Neural cell (in vitro differentiated cells): ENCODE measurements at regions not wholly inside any gene's neighbourhood (a gene's known extent, or its start where the extent isn't known, plus 50 kb on each side); places are given as distances from the start of the nearest gene placed in this dataset.

ENCODE experiments used
- TF ChIP-seq, protein P1 (sequence below): fragments of 450-650 bp; IDR thresholded peaks from 2 replicates; pipeline ENCODE4 v1.5.1; 2014; ENCODE audit warnings: antibody characterized with exemption, mild to moderate bottlenecking, moderate library complexity; ENCODE audit not compliant: poor library complexity, severe bottlenecking
- TF ChIP-seq, protein P2 (sequence below): IDR thresholded peaks from 2 replicates; pipeline ENCODE4 v1.6.1; 2012; ENCODE audit warnings: borderline replicate concordance

DNA sequence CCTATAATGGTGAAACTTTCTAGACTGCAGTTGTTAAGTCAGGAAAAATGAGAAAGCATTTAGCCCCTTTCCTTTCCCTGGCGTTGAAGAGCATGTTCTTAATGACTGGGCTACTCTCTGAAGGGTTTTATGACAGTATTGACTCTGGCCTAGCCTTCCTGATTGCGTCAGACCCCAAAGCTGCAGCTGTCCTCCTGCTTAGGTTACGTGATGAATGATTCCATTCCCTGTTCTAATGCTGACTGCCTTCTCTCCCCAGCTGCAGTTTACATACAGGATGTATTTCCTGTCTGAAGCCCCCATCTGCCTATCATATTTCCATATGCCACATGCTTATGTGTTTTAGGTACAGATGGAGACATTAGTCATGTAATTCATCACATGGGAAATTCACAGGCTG lies 105.8 kb upstream of the EGFL6 start:
- TF ChIP-seq, protein P1, sequence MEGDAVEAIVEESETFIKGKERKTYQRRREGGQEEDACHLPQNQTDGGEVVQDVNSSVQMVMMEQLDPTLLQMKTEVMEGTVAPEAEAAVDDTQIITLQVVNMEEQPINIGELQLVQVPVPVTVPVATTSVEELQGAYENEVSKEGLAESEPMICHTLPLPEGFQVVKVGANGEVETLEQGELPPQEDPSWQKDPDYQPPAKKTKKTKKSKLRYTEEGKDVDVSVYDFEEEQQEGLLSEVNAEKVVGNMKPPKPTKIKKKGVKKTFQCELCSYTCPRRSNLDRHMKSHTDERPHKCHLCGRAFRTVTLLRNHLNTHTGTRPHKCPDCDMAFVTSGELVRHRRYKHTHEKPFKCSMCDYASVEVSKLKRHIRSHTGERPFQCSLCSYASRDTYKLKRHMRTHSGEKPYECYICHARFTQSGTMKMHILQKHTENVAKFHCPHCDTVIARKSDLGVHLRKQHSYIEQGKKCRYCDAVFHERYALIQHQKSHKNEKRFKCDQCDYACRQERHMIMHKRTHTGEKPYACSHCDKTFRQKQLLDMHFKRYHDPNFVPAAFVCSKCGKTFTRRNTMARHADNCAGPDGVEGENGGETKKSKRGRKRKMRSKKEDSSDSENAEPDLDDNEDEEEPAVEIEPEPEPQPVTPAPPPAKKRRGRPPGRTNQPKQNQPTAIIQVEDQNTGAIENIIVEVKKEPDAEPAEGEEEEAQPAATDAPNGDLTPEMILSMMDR = no peak
- TF ChIP-seq, protein P2, sequence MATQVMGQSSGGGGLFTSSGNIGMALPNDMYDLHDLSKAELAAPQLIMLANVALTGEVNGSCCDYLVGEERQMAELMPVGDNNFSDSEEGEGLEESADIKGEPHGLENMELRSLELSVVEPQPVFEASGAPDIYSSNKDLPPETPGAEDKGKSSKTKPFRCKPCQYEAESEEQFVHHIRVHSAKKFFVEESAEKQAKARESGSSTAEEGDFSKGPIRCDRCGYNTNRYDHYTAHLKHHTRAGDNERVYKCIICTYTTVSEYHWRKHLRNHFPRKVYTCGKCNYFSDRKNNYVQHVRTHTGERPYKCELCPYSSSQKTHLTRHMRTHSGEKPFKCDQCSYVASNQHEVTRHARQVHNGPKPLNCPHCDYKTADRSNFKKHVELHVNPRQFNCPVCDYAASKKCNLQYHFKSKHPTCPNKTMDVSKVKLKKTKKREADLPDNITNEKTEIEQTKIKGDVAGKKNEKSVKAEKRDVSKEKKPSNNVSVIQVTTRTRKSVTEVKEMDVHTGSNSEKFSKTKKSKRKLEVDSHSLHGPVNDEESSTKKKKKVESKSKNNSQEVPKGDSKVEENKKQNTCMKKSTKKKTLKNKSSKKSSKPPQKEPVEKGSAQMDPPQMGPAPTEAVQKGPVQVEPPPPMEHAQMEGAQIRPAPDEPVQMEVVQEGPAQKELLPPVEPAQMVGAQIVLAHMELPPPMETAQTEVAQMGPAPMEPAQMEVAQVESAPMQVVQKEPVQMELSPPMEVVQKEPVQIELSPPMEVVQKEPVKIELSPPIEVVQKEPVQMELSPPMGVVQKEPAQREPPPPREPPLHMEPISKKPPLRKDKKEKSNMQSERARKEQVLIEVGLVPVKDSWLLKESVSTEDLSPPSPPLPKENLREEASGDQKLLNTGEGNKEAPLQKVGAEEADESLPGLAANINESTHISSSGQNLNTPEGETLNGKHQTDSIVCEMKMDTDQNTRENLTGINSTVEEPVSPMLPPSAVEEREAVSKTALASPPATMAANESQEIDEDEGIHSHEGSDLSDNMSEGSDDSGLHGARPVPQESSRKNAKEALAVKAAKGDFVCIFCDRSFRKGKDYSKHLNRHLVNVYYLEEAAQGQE = no peak
